ENCODE measurements at regions not wholly inside any gene's neighbourhood (a gene's known extent, or its start where the extent isn't known, plus 50 kb on each side); places are given as distances from the start of the nearest gene placed in this dataset.
"Not testable (repeated sequence)": the region's sequence is repeated elsewhere in the genome, so short reads cannot be mapped to it uniquely, and the experiment has no call there.

GRCh38 chr2:58347810-58348209, 106.7 kb upstream of the FANCL start:
- no peaks in the 10 kb centered on the region for H3K4me1 ChIP-seq (ENCODE audit: control insufficient read depth in 1 of 2, low read depth in 2 of 2)
- no peak overlapping the region for H3K4me3 ChIP-seq
- DNase-seq (ENCODE audit: low spot score) = no peak
- TF ChIP-seq, protein P1, sequence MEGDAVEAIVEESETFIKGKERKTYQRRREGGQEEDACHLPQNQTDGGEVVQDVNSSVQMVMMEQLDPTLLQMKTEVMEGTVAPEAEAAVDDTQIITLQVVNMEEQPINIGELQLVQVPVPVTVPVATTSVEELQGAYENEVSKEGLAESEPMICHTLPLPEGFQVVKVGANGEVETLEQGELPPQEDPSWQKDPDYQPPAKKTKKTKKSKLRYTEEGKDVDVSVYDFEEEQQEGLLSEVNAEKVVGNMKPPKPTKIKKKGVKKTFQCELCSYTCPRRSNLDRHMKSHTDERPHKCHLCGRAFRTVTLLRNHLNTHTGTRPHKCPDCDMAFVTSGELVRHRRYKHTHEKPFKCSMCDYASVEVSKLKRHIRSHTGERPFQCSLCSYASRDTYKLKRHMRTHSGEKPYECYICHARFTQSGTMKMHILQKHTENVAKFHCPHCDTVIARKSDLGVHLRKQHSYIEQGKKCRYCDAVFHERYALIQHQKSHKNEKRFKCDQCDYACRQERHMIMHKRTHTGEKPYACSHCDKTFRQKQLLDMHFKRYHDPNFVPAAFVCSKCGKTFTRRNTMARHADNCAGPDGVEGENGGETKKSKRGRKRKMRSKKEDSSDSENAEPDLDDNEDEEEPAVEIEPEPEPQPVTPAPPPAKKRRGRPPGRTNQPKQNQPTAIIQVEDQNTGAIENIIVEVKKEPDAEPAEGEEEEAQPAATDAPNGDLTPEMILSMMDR (IDR thresholded peaks at IDR 0.05) = no peak
- no peaks in the 10 kb centered on the region for H3K27me3 ChIP-seq (replicated peaks; ENCODE audit: insufficient read depth)
- H3K9me3 ChIP-seq = no peaks in the 10 kb centered on the region
- ATAC-seq (ENCODE audit: insufficient number of reproducible peaks, low FRiP score, low read depth) = no peak
- H3K36me3 ChIP-seq = no peaks in the 10 kb centered on the region
- no peak overlapping the region for H3K27ac ChIP-seq

DNA sequence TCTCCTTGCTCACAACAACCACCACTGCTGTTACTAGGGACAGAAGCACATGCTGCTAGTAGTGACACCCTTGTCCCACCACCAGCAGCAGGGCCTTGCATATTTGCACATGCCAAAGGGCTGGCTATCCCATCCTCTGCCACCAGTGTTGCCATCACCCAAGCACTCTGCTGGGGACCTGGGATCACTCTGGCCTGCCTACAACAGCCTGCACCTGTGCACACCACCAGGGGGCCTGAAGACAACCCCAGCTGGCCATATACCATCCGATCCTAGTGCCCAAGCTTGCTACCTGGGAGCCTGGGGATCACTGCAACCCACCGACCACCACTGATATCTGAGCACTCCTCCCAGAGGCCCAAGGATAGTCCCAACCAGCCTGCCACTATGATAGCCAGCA, 99.9 kb upstream of the FANCL start:
- DNase-seq (ENCODE audit: low spot score) (no peak), ATAC-seq (ENCODE audit: insufficient number of reproducible peaks, low FRiP score, low read depth) (no peak)
- Histone ChIP-seq H3K27me3 (replicated peaks; ENCODE audit: insufficient read depth) (no peaks in the 10 kb centered on the region), H3K4me3 (no peak overlapping the region), H3K27ac (no peak overlapping the region), H3K36me3 (no peaks in the 10 kb centered on the region), H3K9me3 (no peaks in the 10 kb centered on the region), H3K4me1 (ENCODE audit: control insufficient read depth in 1 of 2, low read depth in 2 of 2) (no peaks in the 10 kb centered on the region)
- TF ChIP-seq, protein P1 (IDR thresholded peaks at IDR 0.05) = no peak

DNA sequence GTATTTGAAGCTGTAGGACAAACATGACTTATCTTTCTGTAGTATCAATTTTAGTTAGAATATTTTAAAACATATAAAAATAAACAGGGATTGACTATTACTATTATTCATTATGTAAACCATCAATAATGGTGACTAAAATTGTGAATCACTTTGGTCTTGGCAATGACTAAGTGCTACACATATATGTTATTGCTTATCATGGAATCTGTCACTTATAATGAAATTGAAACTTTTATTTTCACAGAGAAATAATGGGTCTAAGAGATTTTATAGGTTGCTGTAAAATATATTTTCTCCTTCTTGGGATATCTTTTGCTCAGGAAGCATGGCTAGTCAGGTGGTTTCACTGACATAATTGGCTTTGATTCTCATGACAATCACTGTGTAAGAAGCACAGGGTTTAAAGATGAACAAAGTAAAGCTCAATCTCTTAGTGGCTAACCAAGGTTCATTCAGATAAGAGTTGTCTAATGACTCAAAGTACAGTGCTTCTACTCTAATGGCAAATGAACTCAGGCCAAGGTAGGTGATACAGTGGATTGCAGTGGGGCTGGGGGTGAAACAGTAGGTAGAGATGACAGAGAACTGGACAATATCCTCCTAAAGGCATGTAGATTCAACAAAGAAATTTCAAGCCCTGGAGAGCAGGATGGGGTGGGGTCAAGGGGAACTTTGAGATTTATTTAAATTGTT, 98.6 kb upstream of the FANCL start:
- H3K27ac ChIP-seq = no peak overlapping the region
- H3K36me3 ChIP-seq = no peaks in the 10 kb centered on the region
- no peak for DNase-seq (ENCODE audit: low spot score)
- ATAC-seq (ENCODE audit: insufficient number of reproducible peaks, low FRiP score, low read depth) = no peak
- H3K27me3 ChIP-seq (replicated peaks; ENCODE audit: insufficient read depth) = no peaks in the 10 kb centered on the region
- H3K9me3 ChIP-seq = no peaks in the 10 kb centered on the region
- H3K4me3 ChIP-seq = no peak overlapping the region
- no peaks in the 10 kb centered on the region for H3K4me1 ChIP-seq (ENCODE audit: control insufficient read depth in 1 of 2, low read depth in 2 of 2)
- TF ChIP-seq, protein P1 (IDR thresholded peaks at IDR 0.05) = no peak

- no peaks in the 10 kb centered on the region for H3K36me3 ChIP-seq
- no peak for ATAC-seq (ENCODE audit: insufficient number of reproducible peaks, low FRiP score, low read depth)
- H3K27ac ChIP-seq = no peak overlapping the region
- no peak overlapping the region for H3K4me3 ChIP-seq
- no peaks in the 10 kb centered on the region for H3K9me3 ChIP-seq
- H3K27me3 ChIP-seq (replicated peaks; ENCODE audit: insufficient read depth) = no peaks in the 10 kb centered on the region
- TF ChIP-seq, protein P1 (IDR thresholded peaks at IDR 0.05) = no peak
- H3K4me1 ChIP-seq (ENCODE audit: control insufficient read depth in 1 of 2, low read depth in 2 of 2) = no peaks in the 10 kb centered on the region
- DNase-seq (ENCODE audit: low spot score) = no peak
These were observed 95.3 kb upstream of the FANCL start for GRCh38 chr2:58336416-58336815.

DNA sequence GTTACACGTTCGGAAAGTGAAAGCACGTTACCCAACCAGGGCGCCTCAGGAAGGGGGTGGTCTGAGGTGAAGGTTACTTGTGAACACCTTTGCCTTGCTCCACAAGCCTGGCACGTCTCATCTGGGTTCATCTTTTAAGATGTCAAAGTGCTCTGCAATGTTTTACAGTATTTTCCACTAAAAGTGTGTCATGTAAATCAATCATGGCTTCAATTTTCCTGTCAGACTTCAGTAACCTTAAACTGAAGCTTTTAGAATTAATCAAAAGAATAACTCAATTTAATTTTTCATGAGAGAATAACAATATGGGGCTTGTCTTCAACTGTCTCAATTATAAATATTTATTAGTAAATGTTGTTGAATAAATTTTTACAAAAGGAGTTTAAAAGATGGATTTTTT, 93.3 kb upstream of the FANCL start:
- TF ChIP-seq, protein P1 (IDR thresholded peaks at IDR 0.05) = no peak
- ATAC-seq (ENCODE audit: insufficient number of reproducible peaks, low FRiP score, low read depth) = no peak
- no peaks in the 10 kb centered on the region for H3K27me3 ChIP-seq (replicated peaks; ENCODE audit: insufficient read depth)
- DNase-seq (ENCODE audit: low spot score) = no peak
- H3K4me3 ChIP-seq = no peak overlapping the region
- no peak overlapping the region for H3K27ac ChIP-seq
- no peaks in the 10 kb centered on the region for H3K36me3 ChIP-seq
- no peaks in the 10 kb centered on the region for H3K9me3 ChIP-seq
- H3K4me1 ChIP-seq (ENCODE audit: control insufficient read depth in 1 of 2, low read depth in 2 of 2) = no peaks in the 10 kb centered on the region

- not testable (repeated sequence) for DNase-seq (ENCODE audit: low spot score); H3K9me3 ChIP-seq; H3K27ac ChIP-seq; H3K4me3 ChIP-seq; H3K36me3 ChIP-seq; H3K4me1 ChIP-seq (ENCODE audit: control insufficient read depth in 1 of 2, low read depth in 2 of 2); H3K27me3 ChIP-seq (replicated peaks; ENCODE audit: insufficient read depth); ATAC-seq (ENCODE audit: insufficient number of reproducible peaks, low FRiP score, low read depth)
These were observed 84.3 kb upstream of the FANCL start for GRCh38 chr2:58325296-58325895.
